CD4-positive, alpha-beta T cell treated with Interleukin-21 for 1 hour (primary cell): ENCODE measurements at regions not wholly inside any gene's neighbourhood (a gene's known extent, or its start where the extent isn't known, plus 50 kb on each side); places are given as distances from the start of the nearest gene placed in this dataset.

Experiments
- DNase-seq: peaks from one replicate; pipeline ENCODE4 v3.0.0-alpha.2; 2020

- DNase-seq = no peak
Observed at GRCh38 chr10:31604646-31605170, 285.7 kb downstream of the ZEB1 start.

DNA sequence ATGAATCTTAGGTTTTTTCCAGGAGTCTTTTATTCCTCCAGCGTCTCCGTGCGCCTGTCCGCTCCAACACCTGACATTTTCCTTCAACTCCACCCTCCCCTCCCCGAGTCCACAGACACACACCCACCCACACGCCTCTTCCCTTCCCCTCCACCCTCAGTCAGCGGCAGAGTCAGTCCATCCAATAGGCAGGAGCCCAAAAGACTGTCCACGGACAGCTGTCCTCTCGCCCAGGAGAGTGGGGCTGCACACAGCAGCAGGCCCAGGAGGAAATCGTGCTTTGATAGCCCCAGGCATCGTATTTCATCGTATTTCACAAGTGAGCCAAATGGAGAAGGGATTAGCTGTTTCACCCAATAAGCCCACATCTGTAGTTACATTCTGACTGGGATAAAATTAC is 285.1 kb downstream of the ZEB1 start:
- no peak for DNase-seq

DNA sequence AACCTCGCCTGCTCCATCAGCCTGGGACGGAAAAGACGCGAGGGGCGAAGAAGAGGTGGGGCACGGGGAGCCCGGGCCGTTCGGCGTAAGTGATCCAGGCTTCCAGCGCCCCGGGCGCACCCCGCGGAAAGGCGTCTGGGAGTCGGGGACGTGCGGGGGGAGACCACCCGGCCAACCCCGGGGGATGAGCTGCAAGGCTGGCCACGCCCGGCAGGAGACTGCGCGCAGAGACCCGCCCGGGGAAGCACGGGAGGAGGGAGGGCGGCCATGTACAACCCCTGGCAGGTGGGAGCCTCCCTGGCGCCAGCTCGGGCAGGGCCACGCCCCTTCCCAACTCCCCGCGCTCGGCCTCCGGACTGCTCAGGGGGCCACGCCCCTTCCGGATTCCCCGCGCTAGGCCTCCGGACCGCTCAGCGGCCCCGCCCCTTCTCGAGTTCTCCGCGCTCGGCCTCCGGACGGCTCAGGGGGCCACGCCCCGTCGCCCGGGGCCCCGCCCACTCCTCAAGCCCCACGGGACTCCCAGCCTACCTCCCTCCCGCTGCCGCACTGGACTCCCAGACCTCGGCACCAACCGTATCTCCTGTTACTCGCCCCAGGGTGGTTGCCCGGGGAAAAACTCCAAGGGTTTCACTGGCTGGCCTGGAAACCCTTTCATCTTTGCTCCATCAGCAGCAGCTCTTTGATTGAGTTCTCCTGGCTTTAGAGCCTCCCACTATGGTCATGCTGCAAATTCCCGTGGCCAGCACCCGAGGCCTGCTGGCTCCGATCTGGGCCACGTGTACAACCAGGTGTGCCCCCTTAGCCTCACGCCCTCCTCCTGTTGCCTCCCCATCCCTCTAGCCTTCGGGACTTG is 284.4 kb downstream of the ZEB1 start:
- DNase-seq = peak; percentile 71

- no peak for DNase-seq
Observed at GRCh38 chr10:31602541-31603234, 283.7 kb downstream of the ZEB1 start.

- DNase-seq = no peak
Observed at GRCh38 chr10:31601136-31601535, 282.1 kb downstream of the ZEB1 start.

GRCh38 chr10:31599626-31600504 is 280.8 kb downstream of the ZEB1 start:
- DNase-seq = no peak

DNA sequence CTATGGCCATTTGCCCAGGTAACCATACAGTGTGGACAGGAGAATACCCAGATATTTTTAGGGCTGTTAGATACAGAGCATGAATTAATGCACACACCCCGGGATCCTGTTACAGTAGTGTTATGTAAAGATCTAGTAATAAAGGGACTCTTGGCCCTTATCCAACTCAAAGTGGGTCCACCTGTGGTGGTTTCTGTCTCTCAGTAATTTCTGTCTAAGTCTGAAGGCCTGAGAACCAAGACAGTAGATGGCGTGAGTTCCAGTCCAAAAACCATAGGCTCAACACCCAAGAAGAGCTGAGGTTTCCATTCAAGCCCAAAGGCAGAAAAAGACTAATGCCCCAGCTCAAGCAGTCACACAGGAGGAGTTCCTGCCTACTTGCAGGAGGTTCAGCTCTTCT is 277.7 kb downstream of the ZEB1 start:
- DNase-seq = no peak

DNA sequence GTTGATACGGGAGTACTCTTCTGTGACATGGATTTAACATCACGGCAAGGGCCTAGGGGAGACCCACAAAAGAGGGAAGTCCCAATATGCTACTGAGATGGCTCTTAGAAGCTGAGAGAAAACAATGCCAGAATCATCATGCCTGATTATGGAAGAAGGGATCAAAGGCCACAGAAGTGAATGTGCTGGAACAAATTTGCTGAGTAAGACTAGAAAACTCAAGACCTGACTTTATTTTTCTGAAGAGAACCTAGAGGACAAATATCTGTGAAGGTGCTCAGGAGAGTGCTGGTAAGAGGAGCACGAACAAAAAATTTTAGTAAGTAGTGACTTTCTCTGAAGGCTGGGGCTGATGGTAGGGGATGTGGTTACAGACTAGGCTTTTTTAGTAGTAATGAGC is 277.0 kb downstream of the ZEB1 start:
- DNase-seq = no peak

DNA sequence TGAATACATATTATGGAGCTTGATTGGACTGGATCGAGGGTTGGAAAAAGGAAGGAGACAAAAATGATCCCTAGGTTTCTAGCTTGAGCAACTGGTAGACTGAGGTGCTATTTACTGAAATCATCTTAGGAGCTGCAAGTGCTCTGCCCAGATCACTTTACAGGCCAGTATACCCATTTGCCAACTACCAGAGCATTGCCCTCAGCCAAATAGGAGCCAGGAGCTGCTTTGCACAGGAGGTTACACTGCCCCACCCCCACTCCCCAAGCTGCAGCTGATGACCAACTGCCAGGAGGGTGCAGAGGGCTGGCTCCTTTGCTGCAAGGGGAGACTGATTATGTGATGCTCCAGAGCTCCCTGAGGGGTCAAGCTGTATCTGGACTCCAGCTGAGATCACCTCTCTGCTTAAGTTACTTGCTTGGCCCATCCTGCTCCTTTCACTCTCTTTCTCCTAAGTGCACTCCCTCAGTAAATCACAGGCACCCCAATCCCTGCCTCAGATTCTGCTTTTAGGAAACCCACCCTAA is 275.4 kb downstream of the ZEB1 start:
- DNase-seq = no peak

- no peak for DNase-seq
Observed at GRCh38 chr10:31593124-31593523, 274.1 kb downstream of the ZEB1 start.

GRCh38 chr10:31591569-31591968 is 272.6 kb downstream of the ZEB1 start:
- DNase-seq = no peak

- DNase-seq = no peak
Observed at GRCh38 chr10:31590023-31590800, 271.2 kb downstream of the ZEB1 start.

DNA sequence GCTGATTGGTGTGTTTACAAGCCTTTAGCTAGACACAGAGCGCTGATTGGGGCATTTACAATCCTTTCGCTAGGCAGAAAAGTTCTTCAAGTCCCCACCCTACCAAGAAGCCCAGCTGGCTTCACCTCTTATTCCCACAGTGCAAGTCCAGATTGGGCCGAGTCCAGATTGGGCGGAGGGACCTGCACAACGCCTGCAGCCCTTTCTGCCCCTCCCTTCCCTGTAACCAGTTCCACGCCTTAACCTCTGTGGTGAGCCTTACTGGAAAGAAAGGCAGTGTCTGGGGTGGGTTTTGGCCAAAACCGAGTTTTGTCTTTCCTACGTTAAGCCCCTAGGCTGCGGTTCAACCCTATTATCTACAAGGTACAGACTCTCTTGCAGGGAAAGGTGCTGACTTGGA is 268.7 kb downstream of the ZEB1 start:
- DNase-seq = no peak

DNA sequence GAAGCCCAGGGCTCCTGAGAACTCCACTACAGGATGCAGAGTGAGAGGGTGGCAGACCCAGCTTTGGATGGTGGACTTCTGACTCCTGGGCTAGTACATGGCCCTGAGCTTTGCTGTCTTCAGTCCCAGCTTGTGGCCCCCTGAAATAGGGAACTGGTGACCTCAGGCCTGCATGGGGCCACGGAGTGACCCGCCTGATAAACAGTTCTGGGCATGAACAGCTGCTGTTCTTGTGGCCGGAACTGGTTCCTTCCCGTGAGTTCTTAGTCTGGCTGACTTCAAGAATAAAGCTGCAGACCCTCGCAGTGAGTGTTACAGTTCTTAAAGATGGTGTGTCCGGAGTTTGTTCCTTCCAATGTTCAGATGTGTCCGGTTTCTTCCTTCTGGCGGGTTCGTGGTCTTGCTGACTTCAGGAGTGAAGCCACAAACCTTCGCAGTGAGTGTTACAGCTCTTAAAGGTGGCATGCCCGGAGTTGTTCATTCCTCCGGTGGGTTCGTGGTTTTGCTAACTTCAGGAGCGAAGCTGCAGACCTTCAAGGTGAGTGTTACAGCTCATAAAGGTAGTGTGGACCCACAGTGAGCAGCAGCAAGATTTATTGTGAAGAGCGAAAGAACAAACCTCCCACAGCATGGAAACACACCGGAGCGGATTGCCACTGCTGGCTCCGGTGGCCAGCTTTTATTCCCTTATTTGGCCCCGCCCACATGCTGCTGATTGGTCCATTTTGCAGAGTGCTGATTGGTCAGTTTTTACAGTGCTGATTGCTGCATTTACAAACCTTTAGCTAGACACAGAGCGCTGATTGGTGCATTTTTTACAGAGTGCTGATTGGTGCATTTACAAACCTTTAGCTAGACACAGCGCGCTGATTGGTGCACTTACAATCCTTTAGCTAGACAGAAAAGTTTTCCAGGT is 268.0 kb downstream of the ZEB1 start:
- DNase-seq = no peak

- no peak for DNase-seq
Observed at GRCh38 chr10:31584876-31585275, 265.9 kb downstream of the ZEB1 start.

DNA sequence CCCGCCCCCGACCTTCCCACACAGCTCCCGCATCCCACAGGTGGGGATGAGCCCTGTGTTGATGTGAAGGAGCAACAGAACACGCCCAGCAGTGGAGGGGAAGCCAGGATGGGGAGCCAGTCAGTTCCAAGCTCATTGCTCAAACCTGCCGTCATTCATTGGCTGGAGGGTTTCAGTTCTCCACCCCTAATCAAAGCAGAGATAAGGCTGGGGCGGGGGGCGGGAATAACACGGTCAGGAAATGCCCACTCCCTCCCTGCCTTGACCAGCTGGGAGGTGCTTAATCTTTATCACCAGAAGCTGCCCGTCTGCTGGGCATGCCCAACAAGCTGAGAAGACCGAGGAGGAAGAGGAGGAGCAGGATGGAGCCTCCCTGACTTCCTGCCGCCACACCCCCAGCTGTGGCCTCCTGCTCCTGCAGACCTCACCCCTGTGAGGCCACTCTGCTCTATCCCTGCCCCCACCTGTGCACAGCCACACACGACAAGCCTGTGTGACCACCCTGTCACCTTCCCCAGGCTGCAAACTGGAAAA is 265.1 kb downstream of the ZEB1 start:
- no peak for DNase-seq

- no peak for DNase-seq
Observed at GRCh38 chr10:31583293-31583692, 264.3 kb downstream of the ZEB1 start.

DNA sequence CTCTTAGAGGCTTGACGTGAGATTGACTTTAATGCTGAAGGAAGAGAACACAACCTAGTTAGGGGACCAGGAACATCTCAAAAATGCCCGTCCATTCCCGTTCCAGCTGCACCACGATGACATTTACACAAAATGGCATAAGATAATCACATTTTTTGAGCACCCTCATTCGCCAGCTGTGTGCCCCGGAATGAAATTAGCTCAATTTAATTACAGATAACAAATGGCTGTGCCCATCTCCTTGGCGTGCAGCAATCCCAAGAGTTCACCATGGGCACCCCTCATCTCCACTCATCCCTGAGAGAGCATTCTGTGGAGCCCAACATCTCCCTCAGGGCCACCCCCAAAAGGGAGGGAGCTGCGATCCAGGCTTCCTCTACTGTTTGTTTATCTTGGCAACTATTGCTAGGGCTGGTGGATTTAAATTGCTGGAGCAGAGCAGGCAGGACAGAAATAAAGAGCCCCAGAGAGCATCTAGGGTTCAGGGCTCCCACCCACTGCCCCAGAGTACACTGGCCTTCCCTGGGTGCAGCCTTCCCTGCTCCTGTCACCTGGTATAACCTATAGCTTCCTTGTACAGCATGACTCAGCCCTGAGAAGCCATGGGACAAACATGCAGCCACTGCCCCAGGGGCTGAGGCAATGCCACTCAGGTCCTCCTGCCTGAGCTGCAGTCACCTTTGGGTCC is 263.5 kb downstream of the ZEB1 start:
- no peak for DNase-seq

GRCh38 chr10:31581741-31582323 is 262.8 kb downstream of the ZEB1 start:
- no peak for DNase-seq

DNA sequence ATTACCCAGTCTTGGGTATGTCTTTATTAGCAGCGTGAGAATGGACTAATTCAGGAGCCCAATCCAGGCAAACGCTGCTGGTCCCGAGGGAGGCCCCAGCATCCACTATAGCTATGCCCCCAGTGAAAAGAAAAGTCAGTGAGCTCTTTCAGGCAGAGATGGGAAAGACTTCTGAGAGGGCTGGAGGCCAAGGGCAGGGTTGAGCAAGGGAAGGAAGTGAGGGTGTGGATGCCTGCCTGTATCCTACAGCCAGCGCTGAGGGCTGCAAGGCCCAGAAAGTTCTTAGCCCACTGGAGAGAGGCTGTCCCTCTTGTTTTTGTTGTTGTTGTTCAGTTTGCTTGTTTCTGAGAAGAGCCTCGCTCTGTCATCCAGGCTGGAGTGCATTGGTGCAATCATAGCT is 261.6 kb downstream of the ZEB1 start:
- DNase-seq = no peak
